ENCODE measurements at regions not wholly inside any gene's neighbourhood (a gene's known extent, or its start where the extent isn't known, plus 50 kb on each side); places are given as distances from the start of the nearest gene placed in this dataset.

DNA sequence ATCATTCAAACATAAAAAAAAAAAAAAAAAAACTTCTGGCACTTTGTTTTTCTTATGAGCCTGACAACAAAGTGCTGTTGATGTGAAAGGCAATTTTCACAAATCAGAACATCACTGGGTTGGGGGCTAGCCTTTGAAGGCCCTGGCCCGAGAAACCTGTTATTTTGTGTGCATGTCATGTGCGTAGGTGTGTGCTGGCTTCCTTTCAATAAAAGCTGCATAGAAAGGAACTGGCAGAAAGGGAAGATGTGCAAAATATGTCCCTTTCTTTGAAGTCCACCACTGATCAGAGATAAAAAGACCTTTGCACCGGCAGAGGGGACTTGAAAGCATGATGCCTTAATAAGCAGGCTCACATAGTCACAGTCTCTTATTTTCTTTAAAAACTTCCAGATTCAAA is 170.8 kb upstream of the RASGEF1B start:
- TF ChIP-seq CTCF (IDR thresholded peaks at IDR 0.05; ENCODE audit: extremely low read depth, missing control alignments), result no peak
- DNase-seq (ENCODE audit: low spot score), result no peak

GRCh38 chr4:81639248-81639647 is 167.5 kb upstream of the RASGEF1B start:
- TF ChIP-seq CTCF (IDR thresholded peaks at IDR 0.05; ENCODE audit: extremely low read depth, missing control alignments), result no peak
- DNase-seq (ENCODE audit: low spot score), result no peak

GRCh38 chr4:81638698-81639097 is 167.0 kb upstream of the RASGEF1B start:
- TF ChIP-seq CTCF (IDR thresholded peaks at IDR 0.05; ENCODE audit: extremely low read depth, missing control alignments), result no peak
- no peak for DNase-seq (ENCODE audit: low spot score)

GRCh38 chr4:81635739-81636138 is 164.0 kb upstream of the RASGEF1B start:
- TF ChIP-seq CTCF (IDR thresholded peaks at IDR 0.05; ENCODE audit: extremely low read depth, missing control alignments), result no peak
- peak; percentile 5 for DNase-seq (ENCODE audit: low spot score)

DNA sequence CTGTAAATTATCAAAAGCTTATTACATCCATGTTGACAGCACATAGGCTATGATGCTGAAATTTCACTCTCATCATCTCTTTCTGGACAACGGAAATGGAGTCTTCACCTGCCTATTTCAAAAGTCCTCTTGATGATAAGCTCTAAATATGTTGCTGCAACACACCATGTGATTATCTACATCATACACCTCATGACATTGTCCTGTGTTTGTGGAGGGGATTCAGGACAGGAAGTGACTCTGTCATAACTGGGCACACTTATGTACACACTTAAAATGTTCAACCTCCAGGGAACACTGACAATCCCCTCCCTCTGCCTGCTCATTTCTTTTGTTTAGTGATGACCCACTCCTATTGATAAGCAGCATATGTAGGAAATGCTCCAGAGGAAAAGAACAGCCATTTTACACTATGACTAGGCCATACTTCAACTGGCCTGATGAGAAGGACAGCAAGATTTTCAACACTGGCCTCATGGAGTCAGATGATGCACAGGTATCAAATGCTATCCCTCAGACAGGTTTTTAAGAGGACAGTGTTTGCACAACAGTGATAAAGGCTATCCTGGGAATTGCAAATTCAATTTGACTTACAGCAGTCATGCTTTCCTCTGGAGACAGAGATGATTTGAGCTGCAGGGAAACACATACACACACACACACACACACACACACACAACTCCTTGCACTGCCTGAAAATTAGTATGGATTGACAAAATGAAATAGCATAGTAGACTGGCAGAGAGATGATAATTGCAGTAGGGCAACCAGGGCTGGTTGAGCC is 163.3 kb upstream of the RASGEF1B start:
- no peak for TF ChIP-seq CTCF (IDR thresholded peaks at IDR 0.05; ENCODE audit: extremely low read depth, missing control alignments)
- no peak for DNase-seq (ENCODE audit: low spot score)

- no peak for DNase-seq (ENCODE audit: low spot score)
- no peak for TF ChIP-seq CTCF (IDR thresholded peaks at IDR 0.05; ENCODE audit: extremely low read depth, missing control alignments)
These were observed 162.5 kb upstream of the RASGEF1B start for GRCh38 chr4:81634165-81634564.

DNA sequence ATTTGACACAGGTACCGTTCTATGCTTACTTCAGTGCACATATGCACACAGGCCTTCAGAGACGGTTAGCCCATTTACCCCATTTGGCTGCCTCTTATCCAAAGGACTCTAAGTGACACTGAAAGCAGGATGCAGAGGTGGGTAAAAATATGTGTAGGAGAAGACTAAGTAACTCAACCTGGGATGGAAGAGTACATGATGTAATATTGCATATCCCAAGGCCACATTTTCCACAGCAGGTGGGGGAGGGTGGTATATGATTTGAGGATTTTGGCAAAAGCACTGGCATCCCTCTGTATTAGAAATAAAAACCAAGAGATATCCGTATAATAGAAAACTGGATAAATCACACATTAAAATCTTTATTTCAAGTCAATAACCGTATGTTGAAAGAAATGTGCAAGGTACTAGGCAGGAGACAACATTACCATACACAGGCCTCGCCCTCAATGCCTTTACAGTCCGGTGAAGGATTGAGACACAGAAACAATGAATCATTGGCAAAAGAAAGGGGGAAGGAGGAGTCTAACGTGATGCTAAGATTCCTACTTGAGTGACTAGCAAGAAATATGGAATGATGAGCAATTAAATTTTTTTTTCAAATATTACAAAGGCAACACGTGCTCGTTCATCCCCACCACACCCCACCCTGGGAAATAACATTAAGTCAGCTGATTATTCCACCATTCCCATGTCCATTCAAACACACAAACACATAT is 161.0 kb upstream of the RASGEF1B start:
- no peak for DNase-seq (ENCODE audit: low spot score)
- TF ChIP-seq CTCF (IDR thresholded peaks at IDR 0.05; ENCODE audit: extremely low read depth, missing control alignments), result no peak
